NB4 (cell line): ENCODE measurements at regions not wholly inside any gene's neighbourhood (a gene's known extent, or its start where the extent isn't known, plus 50 kb on each side); places are given as distances from the start of the nearest gene placed in this dataset.

Source experiments
- MYC ChIP-seq: IDR thresholded peaks from 2 replicates; pipeline ENCODE4 v1.6.1; 2011; ENCODE audit warnings: low read depth, low read length
- POLR2A ChIP-seq: IDR thresholded peaks from 2 replicates; pipeline ENCODE4 v1.6.1; 2011; ENCODE audit warnings: mild to moderate bottlenecking; ENCODE audit not compliant: insufficient read length; ENCODE audit errors: extremely low read depth
- TF ChIP-seq, protein P1 (sequence below): IDR thresholded peaks from one replicate; pipeline ENCODE4 v1.5.1; 2012; ENCODE audit warnings: low read depth, low read length
- TF ChIP-seq, protein P2 (sequence below): IDR thresholded peaks from 2 replicates; pipeline ENCODE4 v1.6.1; 2011; ENCODE audit warnings: low read depth, low read length

DNA sequence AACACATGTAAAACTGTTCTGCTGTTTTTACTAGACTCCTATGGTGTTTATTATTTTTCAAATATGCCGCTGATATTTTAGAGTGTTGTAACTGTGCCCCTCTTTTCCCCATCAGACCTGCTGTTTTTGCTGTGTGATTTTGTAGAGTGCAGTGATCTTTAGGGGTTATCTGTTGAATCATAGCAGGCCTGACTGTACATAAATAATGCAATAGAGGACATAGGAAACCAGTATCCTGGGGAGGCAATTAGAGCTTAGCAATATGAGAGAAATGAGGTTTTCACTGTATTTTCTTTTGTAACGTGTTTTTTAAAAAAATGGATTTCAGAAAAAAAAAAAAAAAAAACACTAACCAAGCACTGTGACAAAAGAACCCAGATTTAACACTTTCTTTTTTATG, 662.2 kb downstream of the TOX3 start:
- TF ChIP-seq, protein P1, sequence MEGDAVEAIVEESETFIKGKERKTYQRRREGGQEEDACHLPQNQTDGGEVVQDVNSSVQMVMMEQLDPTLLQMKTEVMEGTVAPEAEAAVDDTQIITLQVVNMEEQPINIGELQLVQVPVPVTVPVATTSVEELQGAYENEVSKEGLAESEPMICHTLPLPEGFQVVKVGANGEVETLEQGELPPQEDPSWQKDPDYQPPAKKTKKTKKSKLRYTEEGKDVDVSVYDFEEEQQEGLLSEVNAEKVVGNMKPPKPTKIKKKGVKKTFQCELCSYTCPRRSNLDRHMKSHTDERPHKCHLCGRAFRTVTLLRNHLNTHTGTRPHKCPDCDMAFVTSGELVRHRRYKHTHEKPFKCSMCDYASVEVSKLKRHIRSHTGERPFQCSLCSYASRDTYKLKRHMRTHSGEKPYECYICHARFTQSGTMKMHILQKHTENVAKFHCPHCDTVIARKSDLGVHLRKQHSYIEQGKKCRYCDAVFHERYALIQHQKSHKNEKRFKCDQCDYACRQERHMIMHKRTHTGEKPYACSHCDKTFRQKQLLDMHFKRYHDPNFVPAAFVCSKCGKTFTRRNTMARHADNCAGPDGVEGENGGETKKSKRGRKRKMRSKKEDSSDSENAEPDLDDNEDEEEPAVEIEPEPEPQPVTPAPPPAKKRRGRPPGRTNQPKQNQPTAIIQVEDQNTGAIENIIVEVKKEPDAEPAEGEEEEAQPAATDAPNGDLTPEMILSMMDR = no peak
- TF ChIP-seq POLR2A (no peak), MYC (no peak)
- TF ChIP-seq, protein P2, sequence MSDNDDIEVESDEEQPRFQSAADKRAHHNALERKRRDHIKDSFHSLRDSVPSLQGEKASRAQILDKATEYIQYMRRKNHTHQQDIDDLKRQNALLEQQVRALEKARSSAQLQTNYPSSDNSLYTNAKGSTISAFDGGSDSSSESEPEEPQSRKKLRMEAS = no peak
